Fibroblast of mammary gland (primary cell): ENCODE measurements at regions not wholly inside any gene's neighbourhood (a gene's known extent, or its start where the extent isn't known, plus 50 kb on each side); places are given as distances from the start of the nearest gene placed in this dataset.

Experiments
- DNase-seq: peaks from one replicate; pipeline ENCODE4 v3.0.0-alpha.2; 2010; ENCODE audit warnings: low read depth
- H3K4me3 ChIP-seq: 2 replicates; pipeline ENCODE4 v1.5.1; 2011; ENCODE audit warnings: low read depth, mild to moderate bottlenecking, low read length, moderate library complexity; ENCODE audit not compliant: control insufficient read depth
- TF ChIP-seq, protein P1 (sequence below): conservative IDR thresholded peaks from 2 replicates; pipeline ENCODE4 v1.5.1; 2011; ENCODE audit warnings: low read depth, low read length, inconsistent platforms; ENCODE audit not compliant: control insufficient read depth, insufficient read depth

- no peak overlapping the region for H3K4me3 ChIP-seq
- TF ChIP-seq, protein P1, sequence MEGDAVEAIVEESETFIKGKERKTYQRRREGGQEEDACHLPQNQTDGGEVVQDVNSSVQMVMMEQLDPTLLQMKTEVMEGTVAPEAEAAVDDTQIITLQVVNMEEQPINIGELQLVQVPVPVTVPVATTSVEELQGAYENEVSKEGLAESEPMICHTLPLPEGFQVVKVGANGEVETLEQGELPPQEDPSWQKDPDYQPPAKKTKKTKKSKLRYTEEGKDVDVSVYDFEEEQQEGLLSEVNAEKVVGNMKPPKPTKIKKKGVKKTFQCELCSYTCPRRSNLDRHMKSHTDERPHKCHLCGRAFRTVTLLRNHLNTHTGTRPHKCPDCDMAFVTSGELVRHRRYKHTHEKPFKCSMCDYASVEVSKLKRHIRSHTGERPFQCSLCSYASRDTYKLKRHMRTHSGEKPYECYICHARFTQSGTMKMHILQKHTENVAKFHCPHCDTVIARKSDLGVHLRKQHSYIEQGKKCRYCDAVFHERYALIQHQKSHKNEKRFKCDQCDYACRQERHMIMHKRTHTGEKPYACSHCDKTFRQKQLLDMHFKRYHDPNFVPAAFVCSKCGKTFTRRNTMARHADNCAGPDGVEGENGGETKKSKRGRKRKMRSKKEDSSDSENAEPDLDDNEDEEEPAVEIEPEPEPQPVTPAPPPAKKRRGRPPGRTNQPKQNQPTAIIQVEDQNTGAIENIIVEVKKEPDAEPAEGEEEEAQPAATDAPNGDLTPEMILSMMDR = no peak
- peak; percentile 75 for DNase-seq
Observed at GRCh38 chr5:158543539-158544387, 556.0 kb downstream of the EBF1 start.

GRCh38 chr5:158541536-158542297 lies 558.0 kb downstream of the EBF1 start:
- DNase-seq = no peak
- H3K4me3 ChIP-seq = no peak overlapping the region
- TF ChIP-seq, protein P1 = no peak

DNA sequence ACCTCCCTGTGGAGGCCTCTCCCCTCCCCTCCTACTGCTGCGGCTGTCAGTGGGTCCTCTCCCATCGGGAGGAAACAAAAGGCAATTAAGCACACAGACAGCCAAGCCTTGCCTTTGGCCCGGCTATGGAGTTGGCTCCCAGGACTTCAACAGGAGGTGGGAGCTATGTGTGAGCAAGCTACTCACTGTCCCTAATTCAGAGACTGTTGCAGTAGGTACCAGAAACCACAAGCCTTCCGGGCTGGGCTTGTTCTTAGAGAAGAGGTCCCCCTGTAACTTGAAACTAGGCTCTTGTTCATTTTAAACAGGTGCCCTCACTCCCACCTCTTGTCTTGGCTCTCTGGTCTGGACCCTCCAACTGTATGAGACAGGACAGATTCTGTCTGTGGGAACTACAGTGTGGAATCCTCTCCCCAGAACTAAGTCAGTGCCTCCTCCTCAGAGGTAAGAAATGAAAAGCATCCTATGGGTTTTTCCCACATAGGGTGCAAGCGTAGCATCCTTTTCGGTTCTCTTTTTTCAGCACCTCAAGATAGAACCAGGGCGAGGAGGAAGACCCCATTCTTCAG lies 561.1 kb downstream of the EBF1 start:
- TF ChIP-seq, protein P1 = no peak
- DNase-seq = no peak
- H3K4me3 ChIP-seq = no peak overlapping the region

DNA sequence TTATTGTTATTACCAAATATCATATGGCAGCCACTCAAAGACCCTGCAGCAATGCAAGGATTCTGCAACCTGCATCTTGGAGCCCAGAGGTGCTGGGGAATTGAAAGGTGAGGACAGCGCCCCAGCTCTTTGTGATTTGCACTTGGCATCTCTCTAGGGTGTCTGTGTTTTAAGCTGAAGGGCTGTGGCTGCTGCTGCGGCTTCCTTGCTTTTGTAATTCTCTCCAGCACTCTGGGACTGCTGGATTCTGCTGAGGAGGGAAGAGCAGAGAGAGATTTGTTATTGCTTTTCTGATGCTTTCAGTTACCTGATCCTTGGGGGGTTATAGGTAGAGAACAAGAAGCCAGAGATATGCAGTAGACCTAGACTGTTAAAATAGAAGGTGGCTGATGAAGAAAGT lies 562.4 kb downstream of the EBF1 start:
- no peak for DNase-seq
- TF ChIP-seq, protein P1 = no peak
- no peak overlapping the region for H3K4me3 ChIP-seq

DNA sequence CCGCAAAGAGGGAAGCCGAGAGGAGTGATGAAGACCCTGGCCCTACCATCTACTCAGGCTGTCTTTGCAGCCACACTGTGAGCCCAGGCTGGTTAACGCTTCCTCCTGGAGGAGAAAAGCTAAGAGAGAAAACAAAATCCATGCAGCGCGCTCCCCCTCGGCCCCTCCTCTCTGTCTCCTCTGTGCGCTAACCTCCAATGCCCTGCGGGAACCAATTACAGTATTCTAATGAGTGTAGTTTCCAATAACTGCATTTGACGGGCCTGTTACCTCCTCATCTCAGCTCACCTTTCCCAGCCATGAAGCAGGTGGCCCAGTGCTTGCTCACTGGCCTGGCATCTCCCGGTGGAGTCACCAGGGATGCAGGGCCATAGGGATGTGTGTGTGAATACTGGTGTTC lies 565.5 kb downstream of the EBF1 start:
- no peak for DNase-seq
- H3K4me3 ChIP-seq = no peak overlapping the region
- TF ChIP-seq, protein P1 = no peak

DNA sequence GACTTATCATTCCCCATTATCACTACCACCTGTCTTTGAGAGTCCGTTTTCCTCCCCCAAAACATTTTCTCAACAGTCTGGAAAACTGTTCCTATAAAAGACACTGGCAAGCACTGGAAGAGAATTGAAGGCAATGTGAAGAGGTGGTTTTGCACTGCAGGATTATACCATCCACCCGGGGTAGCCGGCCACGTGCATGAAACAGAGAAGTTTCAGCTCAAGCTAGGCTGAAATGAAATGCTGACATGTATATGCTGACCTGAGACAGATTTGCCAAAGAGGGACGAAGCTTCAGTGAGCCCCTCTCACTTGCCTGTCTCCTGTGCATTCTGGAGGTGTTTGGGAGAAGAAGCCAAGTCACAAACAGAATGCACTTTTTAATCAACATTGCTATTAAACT lies 567.0 kb downstream of the EBF1 start:
- DNase-seq = no peak

More for the DNA sequence above, 567.0 kb downstream of the EBF1 start:
- TF ChIP-seq, protein P1 = no peak
- no peak overlapping the region for H3K4me3 ChIP-seq
